ENCODE measurements at regions not wholly inside any gene's neighbourhood (a gene's known extent, or its start where the extent isn't known, plus 50 kb on each side); places are given as distances from the start of the nearest gene placed in this dataset.

DNA sequence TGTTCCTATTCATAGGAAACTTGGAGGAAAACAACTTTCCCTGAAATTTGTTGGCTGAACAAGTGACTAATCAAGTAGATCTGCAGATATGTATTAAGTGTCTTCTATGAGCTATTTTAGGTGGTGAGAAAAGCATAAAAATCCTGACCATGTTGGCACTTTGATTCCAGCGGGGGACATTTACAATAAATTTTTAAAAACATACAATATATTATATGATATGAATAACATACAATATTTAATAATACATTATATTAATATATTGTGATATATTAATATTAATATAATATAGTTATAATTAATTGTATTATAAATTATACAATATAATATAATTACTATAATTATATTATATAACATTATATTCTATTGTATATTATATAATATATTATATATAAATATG, 362.9 kb upstream of the SOX9 start:
- 92% methylated on average over 1 of the region's 1 CpG for WGBS
- no peaks in the 10 kb centered on the region for H3K27me3 ChIP-seq (replicated peaks; ENCODE audit: insufficient read depth)
- TF ChIP-seq POLR2A (IDR thresholded peaks at IDR 0.05) = no peak
- no peak for TF ChIP-seq CTCF (IDR thresholded peaks at IDR 0.05)
- no peak for TF ChIP-seq POLR2AphosphoS5 (IDR thresholded peaks at IDR 0.05)
- intact Hi-C loops (cut with DNase I) = no loop called here
- H3K4me3 ChIP-seq = no peak overlapping the region
- H3K9me3 ChIP-seq = no peaks in the 10 kb centered on the region
- no peak overlapping the region for H3K27ac ChIP-seq
- no peaks in the 10 kb centered on the region for H3K4me1 ChIP-seq (replicated peaks)
- DNase-seq (ENCODE audit: low spot score) = no peak
- no peaks in the 10 kb centered on the region for H3K36me3 ChIP-seq

- no peaks in the 10 kb centered on the region for H3K27me3 ChIP-seq (replicated peaks; ENCODE audit: insufficient read depth)
- no peaks in the 10 kb centered on the region for H3K4me1 ChIP-seq (replicated peaks)
- WGBS = 72% methylated on average over 8 of the region's 8 CpGs
- no peak overlapping the region for H3K4me3 ChIP-seq
- no peak overlapping the region for H3K27ac ChIP-seq
- DNase-seq (ENCODE audit: low spot score) = no peak
- intact Hi-C loops (cut with DNase I) = no loop called here
- H3K36me3 ChIP-seq = no peaks in the 10 kb centered on the region
- TF ChIP-seq POLR2A (IDR thresholded peaks at IDR 0.05) (no peak), CTCF (IDR thresholded peaks at IDR 0.05) (no peak), POLR2AphosphoS5 (IDR thresholded peaks at IDR 0.05) (no peak)
- H3K9me3 ChIP-seq = no peaks in the 10 kb centered on the region
Observed at GRCh38 chr17:71759422-71760060, 361.3 kb upstream of the SOX9 start.

GRCh38 chr17:71760062-71760720, 360.6 kb upstream of the SOX9 start:
- no peak overlapping the region for H3K4me3 ChIP-seq
- no peaks in the 10 kb centered on the region for H3K9me3 ChIP-seq
- intact Hi-C loops (cut with DNase I) = no loop called here
- WGBS = 58% methylated on average over 6 of the region's 6 CpGs
- H3K27me3 ChIP-seq (replicated peaks; ENCODE audit: insufficient read depth) = no peaks in the 10 kb centered on the region
- no peaks in the 10 kb centered on the region for H3K4me1 ChIP-seq (replicated peaks)
- no peak for TF ChIP-seq CTCF (IDR thresholded peaks at IDR 0.05)
- TF ChIP-seq POLR2A (IDR thresholded peaks at IDR 0.05) = no peak
- no peak for TF ChIP-seq POLR2AphosphoS5 (IDR thresholded peaks at IDR 0.05)
- no peak overlapping the region for H3K27ac ChIP-seq
- no peak for DNase-seq (ENCODE audit: low spot score)
- H3K36me3 ChIP-seq = no peaks in the 10 kb centered on the region

GRCh38 chr17:71762526-71762925, 358.3 kb upstream of the SOX9 start:
- Histone ChIP-seq H3K9me3 (no peaks in the 10 kb centered on the region), H3K27me3 (replicated peaks; ENCODE audit: insufficient read depth) (no peaks in the 10 kb centered on the region), H3K27ac (no peak overlapping the region), H3K36me3 (no peaks in the 10 kb centered on the region), H3K4me1 (replicated peaks) (no peaks in the 10 kb centered on the region), H3K4me3 (no peak overlapping the region)
- DNase-seq (ENCODE audit: low spot score) = no peak
- TF ChIP-seq CTCF (IDR thresholded peaks at IDR 0.05) (no peak), POLR2AphosphoS5 (IDR thresholded peaks at IDR 0.05) (no peak), POLR2A (IDR thresholded peaks at IDR 0.05) (no peak)
- 88% methylated on average over 3 of the region's 3 CpGs for WGBS
- intact Hi-C loops (cut with DNase I) = no loop called here

DNA sequence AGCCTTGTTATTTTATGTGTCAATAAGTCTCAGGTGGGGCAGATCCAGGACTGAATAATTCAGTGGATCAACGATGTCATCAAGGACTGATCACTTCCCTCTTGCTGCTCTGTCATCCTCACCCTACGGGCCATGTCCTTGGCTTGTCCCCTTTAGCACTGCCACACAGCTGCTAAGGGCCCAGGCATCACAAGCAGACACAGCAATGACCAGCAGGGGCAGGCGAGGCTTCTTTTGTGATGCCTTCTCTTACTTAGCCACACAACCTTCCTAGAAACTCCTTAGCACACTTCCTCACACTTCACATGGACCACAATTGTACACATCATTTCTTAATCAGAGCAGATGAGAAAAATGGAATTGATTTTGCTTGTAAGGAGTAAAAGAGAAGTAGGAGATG, 356.3 kb upstream of the SOX9 start:
- no peak for DNase-seq (ENCODE audit: low spot score)
- TF ChIP-seq CTCF (IDR thresholded peaks at IDR 0.05) (no peak), POLR2AphosphoS5 (IDR thresholded peaks at IDR 0.05) (no peak), POLR2A (IDR thresholded peaks at IDR 0.05) (no peak)
- no peak overlapping the region for H3K27ac ChIP-seq
- intact Hi-C loops (cut with DNase I) = no loop called here
- H3K4me1 ChIP-seq (replicated peaks) = no peaks in the 10 kb centered on the region
- 53% methylated on average over 3 of the region's 3 CpGs for WGBS
- H3K4me3 ChIP-seq = no peak overlapping the region
- H3K9me3 ChIP-seq = no peaks in the 10 kb centered on the region
- no peaks in the 10 kb centered on the region for H3K27me3 ChIP-seq (replicated peaks; ENCODE audit: insufficient read depth)
- no peaks in the 10 kb centered on the region for H3K36me3 ChIP-seq
